Parathyroid adenoma (tissue), 2 donors: ENCODE measurements at regions not wholly inside any gene's neighbourhood (a gene's known extent, or its start where the extent isn't known, plus 50 kb on each side); places are given as distances from the start of the nearest gene placed in this dataset.
"Not testable (repeated sequence)": the region's sequence is repeated elsewhere in the genome, so short reads cannot be mapped to it uniquely, and the experiment has no call there.

ENCODE experiments used
- H2AFZ ChIP-seq: fragments of 300-600 bp; sonication (generic); one replicate; pipeline ENCODE4 v1.7.0; 2017; ENCODE audit warnings: antibody characterized with exemption, mild to moderate bottlenecking
- H3K27ac ChIP-seq: fragments of 300-600 bp; sonication (generic); one replicate; pipeline ENCODE4 v1.7.0; 2017
- H3K27me3 ChIP-seq: fragments of 300-600 bp; sonication (generic); one replicate; pipeline ENCODE4 v1.7.0; 2017; ENCODE audit warnings: low read length; ENCODE audit not compliant: control insufficient read depth, insufficient read depth
- H3K36me3 ChIP-seq: fragments of 300-600 bp; sonication (generic); one replicate; pipeline ENCODE4 v1.7.0; 2017; ENCODE audit warnings: low read length; ENCODE audit not compliant: control insufficient read depth, insufficient read depth
- H3K4me1 ChIP-seq: fragments of 300-600 bp; sonication (generic); one replicate; pipeline ENCODE4 v1.7.0; 2017; ENCODE audit warnings: control low read depth
- H3K4me2 ChIP-seq: fragments of 300-600 bp; sonication (generic); one replicate; pipeline ENCODE4 v1.7.0; 2017; ENCODE audit warnings: low read length
- H3K4me3 ChIP-seq: fragments of 300-600 bp; sonication (generic); one replicate; pipeline ENCODE4 v1.7.0; 2017; ENCODE audit warnings: low read depth, low read length
- H3K79me2 ChIP-seq: fragments of 300-600 bp; sonication (generic); one replicate; pipeline ENCODE4 v1.7.0; 2017; ENCODE audit warnings: control low read depth
- H3K9ac ChIP-seq: fragments of 300-600 bp; sonication (generic); one replicate; pipeline ENCODE4 v1.7.0; 2017; ENCODE audit warnings: mild to moderate bottlenecking
- H3K9me3 ChIP-seq: fragments of 300-600 bp; sonication (generic); one replicate; pipeline ENCODE4 v1.7.0; 2017; ENCODE audit warnings: low read length; ENCODE audit not compliant: control insufficient read depth
- TF ChIP-seq, protein P1 (sequence below): fragments of 300-600 bp; sonication (generic); IDR thresholded peaks from one replicate; pipeline ENCODE4 v1.7.0; 2017; ENCODE audit warnings: antibody characterized with exemption, mild to moderate bottlenecking
- donor health status: primary hyperparathyroidism.

DNA sequence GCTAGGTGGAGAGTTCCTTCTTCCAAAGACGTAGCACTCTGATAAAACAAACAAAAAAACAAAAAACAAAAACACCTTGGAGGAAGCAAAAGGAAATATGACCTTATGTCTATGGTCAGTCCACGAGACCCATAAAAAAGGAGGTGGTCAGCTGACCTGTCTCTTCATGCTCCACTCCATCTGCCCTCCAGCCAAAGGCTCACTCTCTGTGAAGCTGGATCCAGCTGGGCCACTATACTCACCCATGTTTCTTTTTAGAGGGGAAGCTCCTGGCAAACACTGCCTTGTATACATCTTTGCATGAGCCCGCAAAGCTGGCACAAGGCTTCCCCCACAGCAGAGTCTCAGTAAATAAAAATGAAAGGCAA lies 126.1 kb upstream of the CACHD1 start:
- H3K36me3 ChIP-seq = no peaks in the 10 kb centered on the region
- H3K27ac ChIP-seq = no peak overlapping the region
- H3K9me3 ChIP-seq = no peaks in the 10 kb centered on the region
- no peaks in the 10 kb centered on the region for H3K79me2 ChIP-seq
- no peak overlapping the region for H3K4me2 ChIP-seq
- TF ChIP-seq, protein P1, sequence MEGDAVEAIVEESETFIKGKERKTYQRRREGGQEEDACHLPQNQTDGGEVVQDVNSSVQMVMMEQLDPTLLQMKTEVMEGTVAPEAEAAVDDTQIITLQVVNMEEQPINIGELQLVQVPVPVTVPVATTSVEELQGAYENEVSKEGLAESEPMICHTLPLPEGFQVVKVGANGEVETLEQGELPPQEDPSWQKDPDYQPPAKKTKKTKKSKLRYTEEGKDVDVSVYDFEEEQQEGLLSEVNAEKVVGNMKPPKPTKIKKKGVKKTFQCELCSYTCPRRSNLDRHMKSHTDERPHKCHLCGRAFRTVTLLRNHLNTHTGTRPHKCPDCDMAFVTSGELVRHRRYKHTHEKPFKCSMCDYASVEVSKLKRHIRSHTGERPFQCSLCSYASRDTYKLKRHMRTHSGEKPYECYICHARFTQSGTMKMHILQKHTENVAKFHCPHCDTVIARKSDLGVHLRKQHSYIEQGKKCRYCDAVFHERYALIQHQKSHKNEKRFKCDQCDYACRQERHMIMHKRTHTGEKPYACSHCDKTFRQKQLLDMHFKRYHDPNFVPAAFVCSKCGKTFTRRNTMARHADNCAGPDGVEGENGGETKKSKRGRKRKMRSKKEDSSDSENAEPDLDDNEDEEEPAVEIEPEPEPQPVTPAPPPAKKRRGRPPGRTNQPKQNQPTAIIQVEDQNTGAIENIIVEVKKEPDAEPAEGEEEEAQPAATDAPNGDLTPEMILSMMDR = no peak
- no peak overlapping the region for H3K4me3 ChIP-seq
- H3K9ac ChIP-seq = no peak overlapping the region
- no peaks in the 10 kb centered on the region for H3K4me1 ChIP-seq
- H3K27me3 ChIP-seq = no peaks in the 10 kb centered on the region
- H2AFZ ChIP-seq = no peak overlapping the region

DNA sequence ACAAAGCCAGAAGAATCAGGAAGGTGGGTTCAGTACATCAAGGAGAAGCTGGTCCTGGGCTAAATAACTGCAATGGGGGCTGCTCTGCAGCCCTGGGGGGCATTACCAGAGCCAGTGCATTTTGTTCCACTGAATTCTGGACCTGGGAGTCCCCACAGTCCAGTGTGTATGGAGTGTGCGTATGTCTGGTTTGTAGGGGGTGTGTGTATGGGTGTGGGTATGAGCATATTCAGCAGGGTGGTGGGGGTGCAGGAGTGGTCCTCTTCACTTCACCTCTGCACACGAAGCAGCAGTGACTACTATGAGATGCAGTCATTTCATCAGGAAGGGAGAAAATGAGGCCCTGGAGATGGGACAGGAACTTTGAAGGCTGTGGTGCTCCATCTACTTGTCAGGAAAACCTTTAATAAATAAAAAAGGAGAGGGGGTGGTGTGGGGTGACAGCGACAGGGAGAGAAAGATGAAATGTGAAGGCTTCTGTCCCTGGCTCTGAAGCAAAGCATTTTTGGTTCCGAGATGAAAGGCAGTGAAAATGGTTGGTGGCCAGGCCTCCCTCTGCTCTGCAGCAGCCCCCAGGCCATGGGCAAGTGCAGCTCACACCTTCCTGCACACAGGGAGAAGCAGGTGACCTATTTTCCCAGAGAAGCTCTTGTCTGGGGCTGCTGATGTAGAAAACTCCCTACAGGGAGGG lies 121.5 kb upstream of the CACHD1 start:
- Histone ChIP-seq H2AFZ (no peak overlapping the region), H3K4me3 (no peak overlapping the region), H3K27me3 (no peaks in the 10 kb centered on the region), H3K9me3 (no peaks in the 10 kb centered on the region), H3K4me1 (no peaks in the 10 kb centered on the region), H3K4me2 (no peak overlapping the region), H3K79me2 (no peaks in the 10 kb centered on the region), H3K36me3 (no peaks in the 10 kb centered on the region), H3K27ac (no peak overlapping the region), H3K9ac (no peak overlapping the region)
- TF ChIP-seq, protein P1 = no peak

DNA sequence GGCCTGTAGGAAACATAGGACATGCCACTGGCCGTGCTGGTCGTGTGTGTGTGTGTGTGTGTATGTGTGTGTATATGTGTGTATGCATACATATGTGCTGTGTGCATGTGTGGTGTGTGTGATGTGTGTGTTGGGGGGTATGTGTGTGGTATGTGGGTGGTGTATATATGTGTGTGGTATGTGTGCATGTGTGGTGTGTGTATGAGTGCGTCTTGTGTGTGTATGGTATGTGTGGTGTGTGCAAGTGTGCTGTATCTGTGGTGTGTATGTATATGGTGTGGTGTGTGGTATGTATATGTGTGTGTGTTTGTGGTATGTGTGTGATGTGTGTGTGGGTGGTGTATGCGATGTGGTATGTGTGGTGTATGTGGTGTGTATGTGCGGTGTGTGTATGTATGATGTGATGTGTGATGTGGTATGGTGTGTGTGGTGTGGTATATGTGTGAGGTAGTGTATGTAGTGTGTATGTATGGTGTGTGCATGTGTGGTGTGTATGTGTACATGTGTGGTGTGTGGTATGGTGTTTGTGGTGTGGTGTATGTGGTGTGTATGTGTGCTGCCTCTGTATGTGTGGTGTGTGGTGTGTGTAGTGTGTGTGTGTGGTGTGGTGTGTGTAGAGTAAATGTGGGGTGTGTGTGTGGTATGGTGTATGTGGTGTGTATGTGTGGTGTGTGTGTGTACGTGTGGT lies 120.8 kb upstream of the CACHD1 start:
- Histone ChIP-seq H3K4me1 (no peaks in the 10 kb centered on the region), H3K9me3 (no peaks in the 10 kb centered on the region), H3K36me3 (no peaks in the 10 kb centered on the region), H2AFZ (no peak overlapping the region), H3K27me3 (no peaks in the 10 kb centered on the region), H3K4me3 (no peak overlapping the region), H3K9ac (no peak overlapping the region), H3K4me2 (no peak overlapping the region), H3K27ac (no peak overlapping the region), H3K79me2 (no peaks in the 10 kb centered on the region)
- TF ChIP-seq, protein P1 = no peak

DNA sequence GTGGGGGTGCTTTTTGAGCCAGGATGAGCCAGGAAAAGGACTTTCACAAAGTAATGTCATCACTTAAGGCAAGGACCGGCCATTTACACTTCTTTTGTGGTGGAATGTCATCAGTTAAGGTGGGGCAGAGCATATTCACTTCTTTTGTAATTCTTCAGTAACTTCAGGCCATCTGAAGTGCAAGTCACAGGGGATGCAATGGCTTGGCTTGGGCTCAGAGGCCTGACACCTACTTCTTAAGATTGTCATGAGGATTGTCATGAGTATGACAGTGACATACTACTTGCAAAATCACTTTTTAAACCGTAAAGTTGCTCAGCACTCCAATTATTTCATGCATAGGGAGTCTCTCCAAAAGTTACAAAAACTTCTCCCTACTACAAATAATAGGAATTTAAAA lies 114.4 kb upstream of the CACHD1 start:
- H3K27me3 ChIP-seq, H3K36me3 ChIP-seq, H3K4me3 ChIP-seq, H3K9me3 ChIP-seq, H3K27ac ChIP-seq, H2AFZ ChIP-seq, H3K4me1 ChIP-seq, H3K9ac ChIP-seq, H3K4me2 ChIP-seq, H3K79me2 ChIP-seq: not testable (repeated sequence)

DNA sequence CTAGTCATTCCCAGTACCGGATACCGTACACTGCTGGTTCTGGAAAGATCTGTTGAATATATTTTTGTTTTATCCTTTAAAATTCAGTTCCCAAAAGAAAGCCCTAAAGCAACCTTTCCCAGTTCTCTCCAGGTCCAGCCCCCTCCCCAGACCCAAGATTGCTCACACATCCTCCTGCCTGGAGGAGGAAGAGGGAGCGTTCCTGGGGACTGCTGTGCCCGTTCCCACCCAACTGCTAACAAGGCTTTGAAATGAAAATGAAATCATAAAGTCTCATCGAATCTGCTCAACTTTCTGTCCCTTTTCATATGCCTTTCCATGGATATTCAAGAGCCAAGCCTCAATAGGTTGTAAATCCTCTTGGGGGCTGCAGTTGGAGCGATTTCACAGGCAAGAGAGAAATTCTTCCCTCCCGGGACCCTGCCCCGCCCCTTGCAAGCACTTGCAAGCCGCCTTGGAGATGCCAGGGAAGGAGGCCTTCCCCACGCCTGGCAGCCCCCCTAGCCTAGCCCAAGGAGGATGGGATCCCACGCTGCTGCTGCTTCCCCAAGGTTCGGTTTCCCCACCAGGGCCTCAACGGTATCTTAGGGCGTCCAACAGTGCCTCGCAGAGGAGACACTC lies 113.2 kb upstream of the CACHD1 start:
- TF ChIP-seq, protein P1 = no peak
- no peak overlapping the region for H3K9ac ChIP-seq
- H3K36me3 ChIP-seq = no peaks in the 10 kb centered on the region
- H3K27me3 ChIP-seq = no peaks in the 10 kb centered on the region
- H3K9me3 ChIP-seq = no peaks in the 10 kb centered on the region
- H3K4me3 ChIP-seq = no peak overlapping the region
- no peaks in the 10 kb centered on the region for H3K4me1 ChIP-seq
- no peak overlapping the region for H3K4me2 ChIP-seq
- no peak overlapping the region for H2AFZ ChIP-seq
- no peaks in the 10 kb centered on the region for H3K79me2 ChIP-seq
- H3K27ac ChIP-seq = no peak overlapping the region
